Skin of body (tissue), 1 donor: ENCODE measurements at regions not wholly inside any gene's neighbourhood (a gene's known extent, or its start where the extent isn't known, plus 50 kb on each side); places are given as distances from the start of the nearest gene placed in this dataset.
A peak's percentile ranks its signal among the peaks of the same experiment; 100 is the strongest.

ENCODE experiments used
- DNase-seq: peaks from one replicate; lab custom pipeline; 2025; lab: John Stamatoyannopoulos, UW

DNA sequence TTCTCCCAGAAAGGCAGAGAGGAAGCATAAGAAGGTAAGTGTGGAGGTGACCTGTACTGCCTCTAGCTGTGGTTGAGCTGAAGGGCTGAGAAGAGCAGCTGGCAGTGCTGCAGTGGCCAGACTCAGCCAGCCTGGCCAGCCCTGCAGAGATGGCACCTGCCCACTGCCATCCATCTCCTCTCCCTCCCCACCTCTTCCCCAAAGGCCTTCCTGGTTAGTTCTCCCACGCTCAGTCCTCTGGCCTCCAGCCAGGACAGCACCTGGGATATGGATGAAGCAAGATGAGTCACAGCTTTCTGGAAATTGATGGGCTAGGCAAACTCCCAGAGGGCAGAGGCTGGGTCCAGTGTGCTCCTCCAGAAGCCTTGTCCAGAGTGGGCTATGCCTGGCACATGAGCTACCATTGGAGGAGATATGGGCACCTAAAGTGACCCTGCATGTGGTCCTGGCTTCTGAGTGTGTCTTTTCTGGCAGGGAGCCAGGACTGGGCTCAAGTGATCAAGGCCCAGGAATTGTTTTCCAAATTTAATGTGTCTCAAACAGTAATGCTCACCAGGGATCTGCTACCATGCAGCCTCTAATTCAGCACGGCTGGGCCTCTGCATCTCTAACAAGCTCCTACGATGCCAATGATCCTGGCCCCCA, 81.0 kb upstream of the CACUL1 start:
- no peak for DNase-seq

GRCh38 chr10:118838364-118838763, 83.6 kb upstream of the CACUL1 start:
- no peak for DNase-seq

- DNase-seq, result no peak
Measured at GRCh38 chr10:118839348-118839747, 84.6 kb upstream of the CACUL1 start.

- DNase-seq, result no peak
Measured at GRCh38 chr10:118840071-118840775, 85.5 kb upstream of the CACUL1 start.

GRCh38 chr10:118840776-118841468, 86.2 kb upstream of the CACUL1 start:
- DNase-seq, result no peak

- no peak for DNase-seq
Measured at GRCh38 chr10:118841881-118842605, 87.3 kb upstream of the CACUL1 start.

DNA sequence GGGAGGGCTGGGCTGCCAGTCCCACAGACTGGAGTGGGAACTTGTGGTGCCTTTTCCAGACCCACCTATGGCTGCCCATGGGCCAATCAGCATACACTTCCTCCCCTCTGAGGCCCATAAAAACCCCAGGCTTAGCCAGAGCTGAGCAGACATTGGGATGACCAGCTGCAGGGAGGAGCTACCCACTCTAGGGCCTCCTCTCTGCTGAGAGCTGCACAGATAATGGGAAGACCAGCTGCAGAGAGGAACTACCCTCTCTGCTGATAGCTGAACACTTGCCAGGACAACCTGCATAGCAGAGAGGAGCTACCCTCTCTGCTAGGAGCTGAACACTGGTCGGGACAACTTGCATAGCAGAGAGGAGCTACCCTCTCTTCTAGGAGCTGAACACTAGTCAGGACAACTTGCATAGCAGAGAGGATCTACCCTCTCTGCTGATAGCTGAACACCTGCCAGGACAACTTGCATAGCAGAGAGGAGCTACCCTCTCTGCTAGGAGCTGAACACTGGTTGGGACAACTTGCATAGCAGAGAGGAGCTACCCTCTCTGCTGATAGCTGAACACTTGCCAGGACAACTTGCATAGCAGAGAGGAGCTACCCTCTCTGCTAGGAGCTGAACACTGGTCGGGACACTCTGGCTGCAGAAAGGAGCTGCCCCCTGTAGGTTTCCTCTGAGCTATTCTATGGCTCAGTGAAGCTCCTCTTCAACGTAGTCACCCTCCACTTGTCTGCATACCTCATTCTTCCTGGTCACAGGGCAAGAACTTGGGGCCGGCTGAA, 88.3 kb upstream of the CACUL1 start:
- DNase-seq, result no peak

GRCh38 chr10:118843647-118844265, 89.0 kb upstream of the CACUL1 start:
- no peak for DNase-seq

DNA sequence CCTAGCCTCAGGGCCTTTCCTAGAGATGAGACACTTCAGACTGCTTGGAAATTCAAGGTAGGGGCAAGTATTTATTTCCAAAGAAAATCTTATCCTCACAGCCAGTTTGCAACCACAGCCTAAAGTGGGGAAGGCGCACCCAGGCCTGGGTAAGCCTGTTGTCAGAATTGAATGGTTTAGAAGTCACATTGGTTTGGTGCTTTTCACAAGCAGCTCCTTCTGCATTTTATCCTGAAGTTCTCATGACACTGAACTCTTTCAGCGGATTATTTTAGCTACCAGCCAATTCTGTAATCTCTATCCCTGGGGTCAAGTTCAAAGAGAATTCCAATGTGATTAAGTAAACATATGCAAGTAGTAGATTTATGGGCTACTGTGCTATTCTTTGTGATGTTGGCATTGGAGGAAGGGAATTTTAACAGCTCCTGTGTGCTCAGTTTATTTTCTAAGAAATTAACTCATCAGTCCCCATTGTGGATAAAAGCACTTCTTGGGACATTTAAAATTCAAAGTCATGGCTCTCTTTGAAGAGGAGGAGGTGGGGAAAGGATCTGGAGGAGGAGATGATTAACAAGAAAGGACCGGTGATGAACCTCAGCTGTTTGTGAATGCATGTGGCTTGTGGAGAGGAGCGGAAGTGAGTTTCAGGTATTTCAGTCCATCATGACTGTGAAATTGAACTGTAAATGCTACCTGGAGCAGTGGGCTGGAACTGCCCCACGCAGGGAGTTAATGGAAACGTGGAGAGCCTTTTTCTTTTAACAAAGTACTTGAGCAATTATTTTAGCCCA, 90.2 kb upstream of the CACUL1 start:
- no peak for DNase-seq

GRCh38 chr10:118845776-118846175, 91.0 kb upstream of the CACUL1 start:
- no peak for DNase-seq

DNA sequence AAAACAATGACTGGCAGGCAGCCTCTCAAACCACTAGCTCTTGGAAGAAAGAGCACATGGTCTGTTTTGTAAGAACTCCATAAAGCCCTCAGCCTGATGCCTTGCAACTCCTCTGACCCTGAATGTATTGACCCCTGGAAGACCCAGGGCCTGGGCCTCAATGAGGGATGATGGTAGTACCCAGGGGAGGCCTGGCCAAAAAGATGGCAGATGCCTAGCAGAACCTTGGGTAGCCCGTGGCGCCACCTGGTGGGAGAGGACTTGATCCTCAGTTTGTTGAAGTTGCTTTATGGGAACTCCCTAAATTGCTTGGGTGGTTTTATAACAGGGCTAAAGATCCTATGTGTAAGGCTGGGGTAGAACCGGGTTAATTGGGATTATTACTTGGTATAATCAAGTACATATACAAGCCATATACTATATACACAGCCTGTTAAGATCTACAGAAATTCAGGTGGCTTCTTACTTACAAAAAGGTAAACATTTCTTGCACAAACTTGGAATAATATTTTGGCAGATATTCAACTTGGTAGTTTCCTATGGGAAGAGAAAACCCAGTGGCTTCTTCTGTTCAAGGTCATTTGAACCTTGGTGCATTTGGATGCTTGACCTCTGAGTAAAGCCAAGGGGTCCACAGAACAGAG, 95.8 kb upstream of the CACUL1 start:
- no peak for DNase-seq

- no peak for DNase-seq
Measured at GRCh38 chr10:118851062-118852035, 96.6 kb upstream of the CACUL1 start.

DNA sequence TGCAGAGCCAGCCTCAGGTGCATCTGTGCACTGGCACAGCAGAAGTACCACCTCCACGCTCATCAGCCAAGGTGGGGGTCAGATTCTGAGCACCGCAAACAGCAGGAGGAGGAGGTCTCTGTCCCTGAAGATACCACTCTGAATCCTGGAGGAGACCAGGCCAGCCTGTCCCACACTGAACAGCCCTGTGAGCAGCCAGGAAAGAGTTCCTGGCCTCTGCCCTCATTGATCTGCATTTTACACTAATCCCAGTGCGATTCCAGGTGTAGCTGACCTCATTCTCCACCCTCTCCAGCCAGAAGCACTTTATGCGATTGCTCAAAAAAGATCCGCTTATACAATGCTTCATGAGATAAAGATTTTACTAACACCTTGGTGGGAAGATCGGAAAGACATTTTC, 99.1 kb upstream of the CACUL1 start:
- no peak for DNase-seq

GRCh38 chr10:118856106-118856505, 101.3 kb upstream of the CACUL1 start:
- no peak for DNase-seq

GRCh38 chr10:118865998-118866693, 111.4 kb upstream of the CACUL1 start:
- DNase-seq, result peak; percentile 9

DNA sequence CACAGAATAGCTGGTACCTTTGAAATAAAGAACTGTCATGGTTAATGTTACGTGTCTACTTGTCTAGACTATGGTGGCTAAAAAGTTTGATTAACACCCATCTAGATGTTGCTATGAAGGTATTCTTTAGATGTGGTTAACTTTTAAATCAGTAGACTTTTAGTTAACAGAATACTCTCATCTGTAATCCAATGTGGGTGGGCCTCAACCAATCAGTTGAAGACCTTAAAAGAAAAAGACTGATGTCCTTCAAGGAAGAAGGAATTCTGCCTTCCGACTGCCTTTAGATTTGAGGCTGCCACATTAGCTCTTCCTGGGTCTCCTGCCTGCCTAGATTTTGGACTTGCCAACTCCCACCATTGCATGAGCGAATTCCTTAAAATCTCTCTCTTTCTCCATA, 113.0 kb upstream of the CACUL1 start:
- DNase-seq, result no peak

DNA sequence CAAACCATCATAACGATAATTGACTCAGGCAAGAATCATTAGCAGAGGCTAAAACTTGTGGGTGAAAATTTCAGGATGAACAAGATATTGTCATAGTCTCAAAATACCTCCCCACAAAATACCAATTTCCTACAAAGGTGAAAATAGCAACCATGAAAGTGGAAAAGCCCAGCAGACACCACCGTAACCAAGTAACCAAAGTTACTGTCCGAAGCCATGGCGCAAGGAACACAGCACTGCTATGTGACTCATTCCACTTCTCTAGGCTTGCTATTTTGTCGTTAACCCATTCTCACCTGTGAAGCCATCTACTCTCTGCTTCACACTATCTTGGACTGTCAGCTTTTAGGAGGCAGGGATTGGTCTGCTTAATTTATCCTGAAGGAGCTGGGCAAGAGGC, 113.8 kb upstream of the CACUL1 start:
- no peak for DNase-seq
